ENCODE measurements at regions not wholly inside any gene's neighbourhood (a gene's known extent, or its start where the extent isn't known, plus 50 kb on each side); places are given as distances from the start of the nearest gene placed in this dataset.
"Not testable (repeated sequence)": the region's sequence is repeated elsewhere in the genome, so short reads cannot be mapped to it uniquely, and the experiment has no call there.

GRCh38 chr21:14677639-14678179 lies 131.6 kb upstream of the SAMSN1 start:
- H3K4me3 ChIP-seq = no peak overlapping the region
- DNase-seq (ENCODE audit: low spot score) = no peak
- H3K27ac ChIP-seq = no peak overlapping the region

DNA sequence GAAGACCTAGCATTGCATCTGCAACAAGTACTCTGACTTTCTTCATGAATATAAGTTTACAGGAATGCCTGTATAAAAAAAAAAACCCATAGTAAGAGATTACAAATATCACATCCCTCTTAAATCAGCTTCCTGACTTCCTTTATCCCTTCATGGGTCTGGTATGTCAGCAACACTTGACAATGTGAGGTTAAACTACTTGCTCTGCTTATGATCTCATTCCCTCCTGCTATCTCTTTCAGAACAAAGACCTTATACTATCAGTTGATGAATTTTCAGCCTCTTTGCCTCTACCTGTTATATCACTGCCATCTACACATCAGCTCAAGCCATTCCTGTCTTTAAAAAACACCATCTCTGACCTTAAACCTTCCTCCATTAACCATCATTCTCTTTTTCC lies 130.9 kb upstream of the SAMSN1 start:
- no peak overlapping the region for H3K27ac ChIP-seq

More at GRCh38 chr21:14677639-14678179, 131.6 kb upstream of the SAMSN1 start:
- TF ChIP-seq, protein P1, sequence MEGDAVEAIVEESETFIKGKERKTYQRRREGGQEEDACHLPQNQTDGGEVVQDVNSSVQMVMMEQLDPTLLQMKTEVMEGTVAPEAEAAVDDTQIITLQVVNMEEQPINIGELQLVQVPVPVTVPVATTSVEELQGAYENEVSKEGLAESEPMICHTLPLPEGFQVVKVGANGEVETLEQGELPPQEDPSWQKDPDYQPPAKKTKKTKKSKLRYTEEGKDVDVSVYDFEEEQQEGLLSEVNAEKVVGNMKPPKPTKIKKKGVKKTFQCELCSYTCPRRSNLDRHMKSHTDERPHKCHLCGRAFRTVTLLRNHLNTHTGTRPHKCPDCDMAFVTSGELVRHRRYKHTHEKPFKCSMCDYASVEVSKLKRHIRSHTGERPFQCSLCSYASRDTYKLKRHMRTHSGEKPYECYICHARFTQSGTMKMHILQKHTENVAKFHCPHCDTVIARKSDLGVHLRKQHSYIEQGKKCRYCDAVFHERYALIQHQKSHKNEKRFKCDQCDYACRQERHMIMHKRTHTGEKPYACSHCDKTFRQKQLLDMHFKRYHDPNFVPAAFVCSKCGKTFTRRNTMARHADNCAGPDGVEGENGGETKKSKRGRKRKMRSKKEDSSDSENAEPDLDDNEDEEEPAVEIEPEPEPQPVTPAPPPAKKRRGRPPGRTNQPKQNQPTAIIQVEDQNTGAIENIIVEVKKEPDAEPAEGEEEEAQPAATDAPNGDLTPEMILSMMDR (IDR thresholded peaks at IDR 0.05) = no peak

GRCh38 chr21:14675774-14676530 lies 129.8 kb upstream of the SAMSN1 start:
- H3K27ac ChIP-seq = no peak overlapping the region
- H3K4me3 ChIP-seq = no peak overlapping the region
- TF ChIP-seq, protein P1 (IDR thresholded peaks at IDR 0.05) = no peak
- DNase-seq (ENCODE audit: low spot score) = no peak

More for the DNA sequence above, 130.9 kb upstream of the SAMSN1 start:
- no peak overlapping the region for H3K4me3 ChIP-seq
- TF ChIP-seq, protein P1 (IDR thresholded peaks at IDR 0.05) = no peak
- DNase-seq (ENCODE audit: low spot score) = no peak

GRCh38 chr21:14673649-14674048 lies 127.5 kb upstream of the SAMSN1 start:
- H3K27ac ChIP-seq = no peak overlapping the region
- TF ChIP-seq, protein P1 (IDR thresholded peaks at IDR 0.05) = no peak
- DNase-seq (ENCODE audit: low spot score) = no peak
- no peak overlapping the region for H3K4me3 ChIP-seq

DNA sequence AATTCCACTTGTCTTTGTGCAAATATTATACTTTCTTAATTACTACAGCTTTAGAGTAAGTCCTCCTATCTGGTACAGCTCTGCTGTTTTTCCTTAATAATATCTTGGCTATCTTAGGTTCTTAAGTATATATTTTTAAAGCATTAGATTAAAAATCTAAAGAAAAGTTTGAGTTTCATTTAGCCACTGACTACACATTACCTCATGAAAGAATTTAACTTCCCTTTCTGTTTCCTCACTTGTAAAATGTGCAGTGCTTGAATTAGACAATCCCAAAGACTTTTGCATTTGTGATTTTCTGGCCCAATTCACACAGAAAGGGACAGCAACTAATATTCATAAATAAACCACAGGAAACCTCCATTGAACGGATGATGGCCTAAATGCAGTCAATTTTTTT lies 126.4 kb upstream of the SAMSN1 start:
- H3K27ac ChIP-seq = no peak overlapping the region
- TF ChIP-seq, protein P1 (IDR thresholded peaks at IDR 0.05) = no peak
- DNase-seq (ENCODE audit: low spot score) = no peak
- no peak overlapping the region for H3K4me3 ChIP-seq

DNA sequence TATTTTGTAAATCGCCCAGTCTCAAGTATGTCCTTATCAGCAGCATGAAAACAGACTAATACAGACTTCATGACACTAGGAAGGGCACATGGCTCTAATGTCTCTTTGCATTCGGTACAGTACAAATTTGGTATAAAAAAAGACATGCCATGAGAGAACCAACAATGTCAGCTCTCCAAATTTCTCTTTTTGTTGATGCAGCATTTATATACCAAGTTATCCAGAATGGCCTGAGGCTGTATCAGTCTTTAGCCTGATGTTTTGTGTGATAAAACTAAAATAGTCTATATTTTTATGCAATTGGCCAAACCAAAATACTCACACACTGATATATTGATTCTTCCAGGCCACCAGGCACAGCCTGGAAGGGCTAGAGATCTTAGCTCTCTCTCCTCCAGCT lies 124.3 kb upstream of the SAMSN1 start:
- DNase-seq (ENCODE audit: low spot score) = no peak
- no peak overlapping the region for H3K27ac ChIP-seq
- TF ChIP-seq, protein P1 (IDR thresholded peaks at IDR 0.05) = no peak
- no peak overlapping the region for H3K4me3 ChIP-seq

- H3K4me3 ChIP-seq; H3K27ac ChIP-seq; DNase-seq (ENCODE audit: low spot score): not testable (repeated sequence)
Measured at GRCh38 chr21:14669092-14669491, 123.0 kb upstream of the SAMSN1 start.

All from coronary artery (tissue), 2 donors.